ENCODE measurements at regions not wholly inside any gene's neighbourhood (a gene's known extent, or its start where the extent isn't known, plus 50 kb on each side); places are given as distances from the start of the nearest gene placed in this dataset.

DNA sequence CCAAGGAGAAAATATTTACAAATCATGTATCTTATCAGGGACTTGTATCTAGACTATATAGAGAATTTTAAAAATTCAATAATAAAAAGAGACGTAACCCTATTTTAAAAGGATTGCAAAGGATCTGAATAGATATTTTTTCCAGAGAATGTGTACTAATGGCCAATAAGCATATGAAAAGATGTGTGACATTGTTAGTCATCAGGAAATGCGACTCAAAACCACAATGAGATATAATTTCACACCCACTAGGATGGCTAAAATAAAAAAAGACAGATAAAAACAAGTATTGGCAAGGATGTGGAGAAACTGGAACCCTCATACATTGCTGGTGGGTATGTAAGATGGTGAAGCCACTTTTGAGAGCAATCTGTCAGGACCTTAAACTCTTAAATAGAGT, 141.9 kb upstream of the BMP4 start:
- DNase-seq: no peak

DNA sequence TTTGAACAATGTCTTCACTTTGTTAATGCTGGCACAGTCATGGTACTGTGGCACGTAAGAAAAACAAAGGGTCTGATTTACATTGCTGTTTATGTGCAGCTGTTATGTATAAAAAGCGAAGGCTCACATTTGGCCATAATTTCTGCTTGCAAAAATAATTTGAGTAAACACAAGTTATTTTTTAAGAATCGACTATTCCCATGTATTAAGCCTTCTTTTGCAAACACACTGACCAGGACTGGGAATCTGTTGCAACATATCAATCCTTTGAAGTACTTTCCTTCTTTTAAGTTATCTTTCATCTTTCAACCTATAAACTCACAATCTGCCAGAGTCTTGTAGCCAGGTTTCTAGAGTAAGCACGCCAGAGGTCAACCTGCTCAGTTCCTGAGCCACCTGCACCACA, 145.4 kb upstream of the BMP4 start:
- DNase-seq: no peak

DNA sequence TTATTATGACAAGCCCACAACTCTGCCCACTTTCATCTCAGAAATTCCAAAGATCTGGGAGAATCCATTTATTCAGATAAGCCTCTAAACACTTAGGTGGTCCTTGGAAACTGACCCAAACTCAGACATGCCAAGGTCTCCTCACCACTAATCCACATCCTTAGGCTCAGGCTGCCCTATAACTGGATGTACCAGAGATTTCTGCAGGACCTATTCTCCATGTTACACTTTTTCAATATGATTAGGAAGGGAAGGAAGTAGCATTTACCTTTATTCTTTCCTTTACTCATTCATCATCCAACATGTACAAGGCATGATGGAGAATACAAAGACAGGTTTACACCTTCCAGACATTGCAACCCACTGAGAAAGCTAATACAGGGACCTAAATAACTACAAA, 145.9 kb upstream of the BMP4 start:
- DNase-seq: no peak

DNA sequence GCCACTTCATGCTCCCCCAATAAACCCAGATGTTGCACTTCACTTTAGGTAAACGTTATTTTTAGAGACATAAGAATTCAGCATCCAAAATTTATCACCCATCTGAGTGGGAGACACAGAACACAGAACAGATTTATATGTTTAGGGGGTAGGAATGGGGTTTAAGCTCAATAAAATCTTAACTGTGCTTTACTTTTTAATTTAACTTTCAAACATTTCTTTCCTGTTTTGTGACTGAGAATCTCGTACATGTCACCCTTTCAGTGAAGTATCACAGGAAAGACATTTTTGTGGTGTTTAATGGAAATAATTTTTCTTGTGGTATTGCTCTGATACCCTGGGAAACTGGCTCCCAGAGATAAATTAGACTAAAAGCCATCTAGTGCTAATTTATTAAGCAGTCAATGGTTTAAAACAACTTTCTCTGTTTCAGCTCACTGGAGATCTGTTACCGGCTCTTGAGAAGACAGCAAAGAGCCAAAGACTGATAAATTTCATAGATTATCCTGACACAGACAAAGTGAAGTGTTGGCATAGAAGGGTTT, 148.0 kb upstream of the BMP4 start:
- DNase-seq: no peak

DNA sequence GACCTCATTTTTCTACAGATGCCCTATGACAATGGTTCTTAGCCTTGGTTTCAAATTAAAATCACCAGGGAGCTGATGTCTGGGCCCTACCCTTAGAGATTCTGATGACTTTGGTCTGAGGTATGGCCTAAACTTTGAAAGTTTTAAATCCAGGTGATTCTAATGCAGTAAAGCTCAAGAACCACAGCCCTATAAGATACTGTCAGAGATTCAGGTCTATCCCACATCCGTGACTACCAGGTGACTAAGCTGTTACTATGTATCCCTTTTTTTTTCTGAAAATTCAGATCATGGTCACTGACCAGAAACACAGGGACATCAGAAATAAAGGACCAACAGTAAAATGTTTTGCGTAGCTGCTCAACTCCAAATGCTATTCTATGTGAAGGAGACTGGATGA, 148.8 kb upstream of the BMP4 start:
- no peak for DNase-seq

DNA sequence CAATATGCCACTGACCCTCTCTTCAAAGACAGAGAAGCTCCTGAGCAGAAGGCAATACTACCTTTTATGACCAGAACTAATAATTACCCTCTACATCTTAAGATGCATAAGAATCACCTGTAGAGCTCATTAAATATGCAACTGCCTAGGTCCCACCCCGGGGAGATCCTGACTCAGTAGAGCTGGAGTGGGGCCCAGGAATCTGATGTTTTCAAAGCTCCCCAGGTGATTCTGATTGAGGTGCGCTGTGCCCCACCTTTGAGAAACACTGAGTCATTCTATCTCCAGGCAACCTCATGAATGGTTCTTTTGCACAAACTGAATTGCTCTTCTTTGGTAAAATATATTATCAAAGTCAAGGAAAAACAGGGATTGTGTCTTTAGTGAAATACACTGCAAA, 149.3 kb upstream of the BMP4 start:
- no peak for DNase-seq

DNA sequence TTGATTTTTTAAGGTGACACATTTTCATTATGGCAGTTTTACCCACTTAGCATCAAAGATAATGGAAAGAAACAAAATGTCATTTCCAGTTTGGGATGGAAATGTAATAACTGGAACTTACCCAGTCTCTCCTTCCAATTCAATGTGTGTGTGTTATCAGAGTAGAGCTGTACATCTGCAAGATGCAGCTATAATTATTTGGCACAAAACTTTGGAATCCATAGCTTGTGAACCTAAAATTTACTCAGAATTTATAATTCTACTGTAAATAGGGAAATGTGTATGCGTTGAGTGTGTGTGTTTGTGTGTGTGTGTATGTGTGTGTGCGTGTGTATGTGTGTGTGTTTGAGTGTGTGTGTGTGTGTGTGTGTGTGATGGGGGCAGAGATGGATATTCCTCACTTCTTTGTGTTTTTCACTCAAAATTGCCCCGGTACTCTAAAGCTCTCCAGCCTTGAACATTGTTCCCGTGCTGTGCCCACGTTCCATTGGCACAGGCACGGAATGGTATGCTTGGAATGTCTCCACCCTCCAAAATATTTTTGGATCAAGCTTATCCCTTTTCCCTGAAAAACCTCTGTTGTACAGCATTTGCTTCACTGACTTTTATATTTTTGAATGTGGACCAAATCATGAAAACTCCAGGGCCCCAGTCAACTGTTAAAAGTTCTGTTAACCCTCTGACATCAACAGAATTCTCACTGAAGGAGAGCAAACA, 150.2 kb upstream of the BMP4 start:
- DNase-seq: no peak

DNA sequence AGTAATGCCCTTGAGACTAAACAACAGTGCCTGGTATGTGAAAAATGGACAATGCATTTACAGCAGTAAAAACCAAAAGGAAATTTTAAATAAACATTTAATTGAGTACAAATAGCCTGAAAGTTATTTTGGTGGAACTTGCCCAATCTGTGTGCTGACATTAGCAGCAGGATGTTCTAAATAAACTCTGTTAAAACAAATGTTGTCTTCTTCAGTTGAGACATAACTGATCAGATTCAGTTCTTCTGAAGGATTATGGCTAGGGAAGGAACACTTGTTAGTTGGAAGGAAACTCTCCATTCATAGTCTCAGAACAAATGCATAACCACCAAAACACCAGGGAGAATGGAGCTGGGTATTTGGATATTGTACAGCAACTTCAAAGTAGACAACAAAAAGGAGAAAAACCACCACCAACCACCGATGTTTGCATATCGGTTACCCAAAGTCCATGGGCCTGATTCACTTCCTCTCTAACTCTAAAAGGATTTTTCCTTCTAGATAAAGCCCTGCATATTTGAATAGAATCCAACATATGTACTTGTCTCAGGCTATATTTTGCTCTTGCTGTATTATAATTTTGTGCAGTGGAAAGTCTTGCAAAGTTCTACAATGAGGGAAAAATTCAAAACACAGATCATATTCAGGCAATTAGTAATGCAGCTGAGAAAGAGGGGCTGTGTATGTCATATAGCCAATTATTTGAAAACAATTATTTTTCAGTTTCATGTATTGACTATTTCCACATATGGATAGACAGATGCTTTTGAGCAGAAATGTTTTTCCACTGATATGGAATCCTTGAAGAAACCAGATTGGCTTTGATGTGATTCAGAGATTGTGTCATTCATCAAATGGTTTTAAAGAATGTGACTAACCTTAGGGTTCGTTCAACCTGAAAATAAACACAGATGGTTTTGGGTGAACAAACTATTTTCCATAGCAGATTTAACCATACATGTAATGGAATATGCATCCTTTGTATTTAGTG, 152.2 kb upstream of the BMP4 start:
- DNase-seq: no peak

DNA sequence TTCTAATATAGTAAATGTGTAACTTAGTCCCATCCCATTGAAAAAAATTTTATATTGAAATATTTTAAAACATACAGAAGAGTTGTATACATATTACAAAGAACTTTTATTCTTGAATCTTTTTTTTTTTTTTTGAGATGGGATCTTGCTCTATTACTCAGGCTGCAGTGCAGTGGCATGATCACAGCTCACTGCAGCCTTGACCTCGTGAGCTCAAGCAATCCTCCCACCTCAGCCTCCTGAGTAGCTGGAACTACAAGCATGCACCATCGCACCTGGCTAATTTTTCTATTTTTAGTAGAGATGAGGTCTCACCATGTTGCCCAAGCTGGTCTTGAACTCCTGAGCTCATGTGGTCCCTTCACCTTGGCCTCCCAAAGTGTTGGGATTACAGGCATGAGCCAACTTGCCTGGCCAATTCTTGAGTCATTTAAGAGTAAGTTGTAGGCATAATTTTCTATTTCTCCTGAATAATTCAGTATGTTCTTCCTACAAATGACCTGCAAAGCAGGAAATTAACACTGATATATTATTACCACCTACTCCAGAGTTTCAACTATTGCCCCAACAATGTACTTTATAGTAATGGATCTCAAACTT, 153.0 kb upstream of the BMP4 start:
- DNase-seq: no peak

DNA sequence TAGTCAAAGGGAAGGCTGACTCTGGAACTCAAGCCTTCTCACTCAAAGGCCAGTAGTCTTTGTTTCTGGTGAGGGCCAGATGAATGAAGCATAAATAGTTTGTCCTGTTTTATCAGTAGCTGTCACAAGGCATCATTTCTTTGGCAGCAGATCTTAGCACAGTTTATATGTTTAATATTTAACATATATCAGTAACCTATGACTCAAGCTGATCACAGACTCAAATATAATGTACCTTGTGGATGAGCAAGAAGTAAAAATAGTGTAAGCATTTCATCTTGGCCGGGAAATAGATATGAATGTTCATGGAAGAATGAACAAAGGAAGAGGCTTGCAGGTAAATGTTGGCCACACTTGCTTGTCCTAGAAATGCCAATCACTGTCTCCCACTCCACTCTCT, 158.3 kb upstream of the BMP4 start:
- no peak for DNase-seq

DNA sequence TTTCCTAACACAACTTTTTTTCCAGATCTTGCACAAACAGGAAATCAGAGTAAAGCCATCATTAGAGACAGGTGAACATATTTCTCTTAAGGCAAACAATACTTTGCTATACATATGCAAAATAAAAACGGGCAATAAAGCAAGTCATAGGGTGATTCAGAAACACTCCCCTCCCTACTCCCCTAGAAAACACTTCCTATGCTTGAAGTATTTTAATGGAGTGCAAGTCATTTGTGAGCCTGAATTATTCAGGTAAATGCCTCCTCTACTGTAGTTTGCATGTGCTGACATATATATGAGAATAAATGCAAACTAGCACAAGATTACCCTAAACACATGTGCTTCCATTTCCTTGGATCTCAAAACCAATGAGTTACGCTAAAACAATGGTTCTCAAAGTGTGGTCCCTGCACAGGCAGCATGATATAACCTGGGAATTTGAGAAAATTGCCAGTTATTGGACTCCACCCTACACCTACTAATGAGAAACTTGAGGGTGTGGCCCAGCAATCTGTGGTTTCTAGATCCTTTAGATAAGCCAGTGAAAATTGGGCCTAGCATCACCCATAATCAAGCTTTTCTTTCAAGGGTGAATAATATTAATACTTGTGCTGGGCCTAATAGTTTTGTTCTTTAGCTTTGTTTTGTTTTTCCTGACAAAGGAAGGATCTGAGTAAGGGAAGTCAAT, 159.7 kb upstream of the BMP4 start:
- DNase-seq: no peak

DNA sequence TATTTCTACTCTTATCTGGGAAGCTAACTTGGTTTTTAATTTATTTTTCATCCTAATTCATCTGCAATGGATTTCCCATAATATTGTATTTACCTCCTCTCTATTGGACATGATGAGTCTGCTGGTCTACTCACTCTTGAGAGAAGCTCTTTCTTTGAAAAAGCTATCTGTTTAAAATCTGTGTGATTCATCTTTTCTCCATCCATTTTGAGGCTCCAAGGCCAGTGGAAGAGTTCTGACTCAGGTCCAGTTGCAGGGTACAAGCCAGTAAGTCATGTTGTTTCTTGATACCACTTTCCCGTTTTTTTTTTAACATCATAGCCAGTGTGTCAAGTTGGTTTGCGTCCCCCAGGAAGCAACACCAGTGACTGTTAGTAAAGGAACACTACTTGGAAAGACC, 160.3 kb upstream of the BMP4 start:
- no peak for DNase-seq

DNA sequence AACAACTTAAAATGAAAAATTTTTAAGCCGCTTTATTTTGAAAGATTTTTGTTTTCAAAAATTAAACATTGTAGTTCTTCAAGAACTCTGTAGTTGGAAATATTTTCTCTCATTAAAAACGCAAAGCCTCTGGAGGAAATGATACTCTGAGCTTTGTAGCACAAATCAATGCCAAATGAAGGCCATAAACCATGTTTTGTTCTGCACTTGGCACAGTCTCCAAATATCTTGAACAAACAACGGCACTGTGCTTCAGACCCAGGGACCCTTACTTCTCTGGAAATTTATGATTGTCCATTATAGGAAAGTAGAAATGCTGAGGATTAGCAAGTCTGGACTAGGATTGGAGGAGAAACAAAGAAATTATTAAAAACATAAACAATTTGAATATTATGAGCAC, 160.8 kb upstream of the BMP4 start:
- DNase-seq: no peak

DNA sequence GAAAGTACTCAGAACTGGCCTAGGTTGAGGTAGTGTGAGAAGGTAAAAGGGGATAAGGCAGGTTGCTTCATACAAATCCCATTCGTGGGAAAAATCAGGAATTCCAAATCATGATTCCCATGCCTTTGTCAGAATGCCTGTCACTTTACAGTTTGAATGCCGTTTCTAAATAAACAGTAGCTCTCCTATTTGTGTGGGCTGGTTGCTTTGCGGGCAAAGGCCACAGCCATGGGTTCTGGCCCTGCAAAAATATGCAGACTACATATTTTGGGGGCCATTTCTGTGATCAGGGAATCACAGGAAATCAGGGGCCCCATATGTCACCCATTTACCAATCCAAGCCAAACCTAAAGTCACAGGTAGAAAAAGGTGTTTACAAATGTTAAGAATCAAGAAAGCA, 161.3 kb upstream of the BMP4 start:
- no peak for DNase-seq

DNA sequence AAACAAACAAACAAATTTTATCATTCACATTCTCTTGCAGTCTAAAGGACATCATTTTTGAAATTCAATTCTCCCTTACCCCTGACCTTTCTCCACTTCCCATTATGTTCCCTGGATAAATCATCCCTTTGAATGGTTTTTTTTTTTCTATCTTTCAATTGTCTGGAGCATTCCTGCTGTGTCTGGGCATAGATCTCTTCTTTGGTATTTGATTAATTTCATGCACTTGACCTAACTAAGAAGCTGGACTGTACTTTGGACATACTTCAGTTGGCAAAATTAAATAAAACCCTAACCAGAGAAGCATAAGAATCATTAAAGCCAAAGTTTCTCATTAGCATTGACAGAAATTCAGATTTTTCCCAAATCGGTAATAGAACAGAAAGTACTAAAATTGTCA, 163.6 kb upstream of the BMP4 start:
- no peak for DNase-seq

DNA sequence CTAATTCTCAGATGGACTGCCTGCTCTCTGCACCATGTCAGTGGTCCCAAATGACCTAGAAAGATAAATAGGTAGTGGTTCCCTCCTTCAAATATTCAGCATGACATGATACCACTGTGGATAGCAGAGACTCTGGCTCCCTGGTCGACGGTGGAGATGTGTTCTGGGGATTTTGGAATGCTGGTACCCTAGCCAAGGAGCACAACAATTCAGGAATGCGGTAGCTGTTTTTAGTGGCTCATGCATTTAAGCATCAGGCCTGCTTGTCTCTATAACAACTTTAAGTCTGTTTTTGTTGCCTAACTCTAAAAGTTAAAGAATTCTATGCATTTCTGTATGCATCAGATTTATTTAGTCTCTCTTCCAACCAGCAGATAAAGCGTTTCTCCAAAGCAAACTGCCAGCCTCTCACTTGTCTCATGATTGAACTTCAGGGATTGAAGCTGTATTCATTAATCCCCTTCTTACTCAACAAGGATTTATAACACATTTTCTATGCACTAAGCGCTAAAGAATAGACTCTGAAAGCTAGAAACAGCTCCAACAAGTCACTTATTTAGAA, 164.9 kb upstream of the BMP4 start:
- no peak for DNase-seq

DNA sequence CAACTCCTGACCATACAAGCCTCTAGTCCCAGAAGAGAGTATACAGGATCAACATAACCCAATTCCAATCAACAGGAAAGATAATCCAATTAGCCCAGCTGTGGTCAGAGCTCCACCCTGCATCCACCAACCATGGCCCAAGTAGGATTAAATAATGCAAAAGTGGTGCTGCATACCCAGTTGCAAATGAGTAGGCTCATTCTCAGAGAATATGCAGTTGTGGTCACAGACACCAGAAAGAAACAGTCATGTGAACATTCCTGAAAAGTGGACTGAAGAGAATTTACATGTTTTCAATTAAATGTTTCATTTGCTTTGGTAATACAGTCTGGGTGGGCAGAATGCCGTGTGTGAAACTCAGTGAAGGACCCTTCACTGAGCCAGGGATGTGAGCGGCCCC, 167.2 kb upstream of the BMP4 start:
- no peak for DNase-seq

DNA sequence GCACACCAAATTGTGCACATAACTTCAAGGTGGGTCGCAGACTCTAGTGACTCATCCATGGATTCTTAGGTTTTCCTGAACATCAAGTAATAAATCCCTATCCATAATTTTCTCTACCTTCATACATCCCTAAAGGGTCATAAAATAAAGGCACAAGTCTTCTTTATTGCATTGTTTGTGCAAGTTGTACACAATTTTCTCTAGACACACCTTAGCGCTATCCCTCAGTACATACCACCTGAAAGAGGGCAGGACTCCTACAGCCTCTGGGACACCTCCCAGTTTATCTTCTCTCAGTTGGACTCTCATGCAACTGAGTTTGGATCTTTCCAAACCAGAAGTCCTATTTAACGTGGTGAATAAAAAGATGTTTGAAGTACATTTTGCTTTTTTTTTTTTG, 168.5 kb upstream of the BMP4 start:
- DNase-seq: no peak

DNA sequence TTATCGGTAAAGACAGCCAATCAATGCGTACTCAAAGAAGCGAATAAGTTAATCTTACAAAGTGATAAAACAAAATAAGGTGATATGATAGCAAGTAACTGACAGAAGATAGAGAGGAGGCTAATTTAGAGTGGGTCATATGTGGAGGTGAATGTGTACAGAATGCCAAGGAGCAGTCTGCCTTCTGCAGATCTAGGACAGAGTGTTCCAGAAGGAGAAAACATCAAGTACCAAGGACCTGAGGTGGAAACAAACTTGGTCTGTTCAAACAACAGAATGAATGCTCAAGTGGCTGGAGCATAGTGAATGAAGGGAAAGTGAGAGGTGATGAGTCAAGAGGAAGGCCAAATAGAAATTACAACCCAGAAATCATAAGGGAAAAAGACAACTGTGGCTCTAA, 170.3 kb upstream of the BMP4 start:
- DNase-seq: no peak

DNA sequence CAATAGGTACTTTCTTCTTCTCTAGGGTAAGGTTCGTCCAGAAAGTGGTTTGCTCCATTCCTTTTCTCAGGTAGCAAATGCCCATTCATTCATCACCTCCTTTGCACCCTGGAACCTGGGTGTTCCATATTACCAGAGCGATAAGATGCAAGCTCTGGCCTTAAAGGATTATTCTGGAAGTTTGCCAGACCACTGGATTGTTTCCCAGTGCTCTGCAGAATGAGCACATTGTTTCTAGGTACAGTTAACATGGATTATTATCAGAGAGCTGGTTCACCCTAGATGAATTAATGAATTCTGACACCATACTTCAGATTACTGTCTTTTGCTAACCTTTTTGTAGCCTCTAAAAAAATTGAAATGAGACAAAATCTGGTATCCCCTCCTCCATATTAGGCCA, 170.9 kb upstream of the BMP4 start:
- no peak for DNase-seq

DNA sequence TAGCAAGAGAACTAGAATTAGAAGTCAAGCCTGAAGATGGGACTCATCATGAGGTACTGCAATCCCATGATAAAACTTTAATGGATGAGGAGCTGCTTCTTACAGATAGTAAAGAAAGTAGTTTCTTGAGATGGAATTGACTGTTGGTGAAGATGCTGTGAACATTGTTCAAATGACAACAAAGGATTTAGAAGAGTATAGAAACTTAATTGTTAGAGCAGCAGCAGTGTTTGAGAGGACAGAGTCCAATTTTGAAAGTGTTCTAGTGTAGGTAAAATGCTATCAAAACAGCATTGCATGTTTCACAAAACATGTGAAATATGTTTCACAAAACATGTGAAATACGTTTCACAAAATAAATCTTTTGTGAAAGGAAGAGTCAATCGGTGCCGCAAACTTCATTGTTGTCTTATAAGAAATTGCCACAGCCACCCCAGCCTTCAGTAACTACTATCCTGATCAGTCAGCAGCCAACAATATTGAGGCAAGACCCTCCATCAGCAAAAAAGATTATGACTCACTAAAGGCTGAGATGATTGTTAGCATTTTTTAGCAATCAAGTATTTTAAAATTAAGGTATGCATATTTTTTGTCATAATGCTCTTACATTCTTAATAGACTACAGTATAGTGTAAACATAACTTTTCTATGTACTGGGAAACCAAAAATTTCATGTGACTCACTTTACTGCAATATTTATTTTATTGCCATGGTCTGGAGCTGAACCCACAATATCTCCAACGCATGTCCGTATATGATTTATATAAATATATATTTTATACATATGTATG, 173.4 kb upstream of the BMP4 start:
- no peak for DNase-seq

DNA sequence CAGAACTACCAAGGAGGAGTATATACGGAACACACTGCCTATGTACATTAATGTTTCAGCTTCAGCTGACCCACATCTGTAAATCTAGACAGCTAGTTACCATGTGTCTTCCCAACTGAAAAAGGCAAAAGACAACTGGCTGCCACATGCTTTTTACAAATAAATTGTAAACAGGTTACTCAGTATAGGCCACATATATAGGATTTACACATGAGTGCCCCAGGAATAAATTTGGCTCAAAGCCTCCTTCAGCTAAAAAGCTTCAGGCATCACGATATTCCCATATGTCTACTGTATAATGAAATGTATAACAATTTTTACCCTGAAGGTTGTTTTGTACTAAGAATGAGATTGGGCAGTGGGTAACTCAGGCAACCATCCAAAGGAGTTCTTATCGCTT, 175.9 kb upstream of the BMP4 start:
- DNase-seq: no peak
